H1 (cell line): ENCODE measurements at regions not wholly inside any gene's neighbourhood (a gene's known extent, or its start where the extent isn't known, plus 50 kb on each side); places are given as distances from the start of the nearest gene placed in this dataset.

Experiments
- JUND ChIP-seq: IDR thresholded peaks from 2 replicates; pipeline ENCODE4 v1.6.1; 2011; ENCODE audit warnings: mild to moderate bottlenecking, improper control_type of control experiment, low read length
- RBBP5 ChIP-seq: IDR thresholded peaks from 2 replicates; pipeline ENCODE4 v1.7.1; 2012; ENCODE audit warnings: low read depth, mild to moderate bottlenecking, inconsistent platforms, low read length, moderate library complexity, borderline replicate concordance

GRCh38 chr6:154619146-154619545 is 108.7 kb upstream of the CNKSR3 start (continued):
- TF ChIP-seq RBBP5 = no peak
- no peak for TF ChIP-seq JUND
- TF ChIP-seq, all 59 proteins: peak for 0
